GM18511 (cell line): ENCODE measurements at regions not wholly inside any gene's neighbourhood (a gene's known extent, or its start where the extent isn't known, plus 50 kb on each side); places are given as distances from the start of the nearest gene placed in this dataset.

Source experiments
- ATAC-seq: cut with Tn5 transposase; IDR thresholded peaks from one replicate; pipeline ENCODE4 v1.9.1; 2021; ENCODE audit warnings: mild to moderate bottlenecking, moderate library complexity; ENCODE audit not compliant: unreplicated experiment

DNA sequence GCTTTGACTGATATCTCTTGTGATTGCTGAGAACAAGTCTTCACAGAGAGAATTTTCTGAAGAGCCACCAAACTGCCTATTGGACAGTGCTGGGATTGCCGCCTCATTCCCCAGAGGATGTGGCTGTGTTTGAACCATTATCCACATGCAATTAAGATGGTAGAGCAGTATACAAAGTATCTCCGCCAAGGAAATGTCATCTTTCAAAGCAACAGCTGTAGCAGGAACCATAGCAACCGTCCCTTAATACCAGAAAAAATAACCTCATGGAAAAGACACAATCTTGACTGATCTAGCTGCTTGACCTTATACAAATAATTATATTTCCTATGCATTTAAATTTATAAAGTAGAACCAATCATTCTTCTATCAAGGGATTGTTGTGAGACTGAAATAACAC is 772.6 kb upstream of the FAM98A start:
- ATAC-seq, result no peak

DNA sequence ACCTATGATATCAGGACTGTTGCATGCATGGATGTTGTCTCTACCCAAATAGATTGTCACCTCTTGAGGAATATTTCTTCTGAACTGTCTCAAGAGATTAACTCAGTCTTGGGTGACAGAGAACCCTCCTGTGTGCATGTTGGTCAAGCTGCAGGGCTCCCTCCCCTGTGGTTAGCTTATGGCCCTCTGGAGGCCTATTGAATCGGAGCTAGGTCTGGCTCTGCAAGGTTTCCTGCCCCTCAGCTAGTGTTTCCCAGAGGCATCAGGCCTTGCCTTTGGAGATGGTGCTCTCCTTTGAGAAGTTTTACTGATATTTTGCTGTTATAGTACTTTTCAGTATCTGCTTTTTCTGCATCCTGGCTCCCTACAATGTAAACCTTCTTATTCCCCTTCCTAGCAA is 769.2 kb upstream of the FAM98A start:
- ATAC-seq, result no peak

DNA sequence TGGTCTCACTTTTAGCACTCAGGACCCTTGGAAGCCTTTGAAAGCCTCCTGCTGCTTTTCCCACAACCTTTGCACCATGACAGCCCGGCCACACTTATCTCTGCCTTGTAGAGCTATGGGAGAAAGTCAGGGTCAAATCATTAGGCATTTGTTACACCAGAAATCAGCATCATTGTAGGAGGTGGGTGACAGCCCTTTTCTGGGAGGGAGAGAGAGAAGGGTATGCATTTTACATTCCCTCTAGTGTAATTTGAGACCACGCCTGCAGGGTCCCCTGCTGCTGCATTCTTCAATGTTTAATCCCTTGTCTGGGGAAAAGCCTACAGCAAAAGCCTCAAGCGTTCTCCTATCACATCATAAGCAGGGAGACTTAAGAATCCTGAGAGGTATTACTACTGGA is 766.8 kb upstream of the FAM98A start:
- no peak for ATAC-seq

DNA sequence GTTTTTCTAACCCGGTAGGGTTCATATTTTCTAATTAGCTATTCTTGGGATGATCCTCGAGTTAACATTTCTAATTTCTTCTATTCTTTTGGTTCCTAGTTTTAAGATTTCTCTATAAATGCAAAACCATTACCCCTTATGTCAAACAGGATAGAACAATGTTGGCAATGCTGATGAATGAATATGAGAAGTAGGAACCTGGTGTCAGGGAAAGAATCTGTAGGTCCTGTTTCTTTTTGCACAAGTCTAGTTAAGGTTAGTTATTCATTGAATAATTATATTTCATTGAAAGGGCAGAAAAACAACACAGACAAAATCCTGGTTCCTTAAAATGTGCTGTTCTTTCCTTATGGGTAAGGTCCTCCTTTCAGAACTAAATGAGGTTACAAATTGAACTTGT is 766.4 kb upstream of the FAM98A start:
- ATAC-seq, result no peak

DNA sequence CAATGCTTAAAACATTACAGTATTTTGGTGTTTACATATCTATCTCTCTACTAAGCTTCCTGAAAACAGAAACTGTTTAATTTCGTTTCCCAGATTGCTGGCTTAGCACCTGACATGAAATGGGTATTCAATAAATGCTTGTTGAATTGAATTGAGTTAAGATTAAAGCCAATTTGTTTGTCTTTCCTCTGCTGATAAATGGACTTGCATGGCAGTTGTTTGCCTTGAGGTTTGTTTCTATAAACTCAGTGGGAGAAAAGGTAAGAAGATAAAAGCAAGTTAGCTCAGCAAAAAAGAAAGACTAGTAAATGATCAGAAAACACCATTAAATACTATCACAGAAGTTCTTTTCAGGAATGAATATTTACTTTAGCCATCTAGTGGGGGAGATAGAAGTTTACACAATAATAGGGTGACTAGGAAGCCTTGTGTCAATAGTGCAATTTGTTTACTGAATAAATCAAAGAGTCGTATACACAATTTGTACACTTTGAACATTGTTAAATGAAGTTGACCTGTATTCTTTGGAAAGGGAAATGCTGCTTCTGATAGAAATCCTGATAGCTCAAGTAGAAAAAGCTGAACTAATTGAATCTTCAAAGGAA is 754.5 kb upstream of the FAM98A start:
- no peak for ATAC-seq

DNA sequence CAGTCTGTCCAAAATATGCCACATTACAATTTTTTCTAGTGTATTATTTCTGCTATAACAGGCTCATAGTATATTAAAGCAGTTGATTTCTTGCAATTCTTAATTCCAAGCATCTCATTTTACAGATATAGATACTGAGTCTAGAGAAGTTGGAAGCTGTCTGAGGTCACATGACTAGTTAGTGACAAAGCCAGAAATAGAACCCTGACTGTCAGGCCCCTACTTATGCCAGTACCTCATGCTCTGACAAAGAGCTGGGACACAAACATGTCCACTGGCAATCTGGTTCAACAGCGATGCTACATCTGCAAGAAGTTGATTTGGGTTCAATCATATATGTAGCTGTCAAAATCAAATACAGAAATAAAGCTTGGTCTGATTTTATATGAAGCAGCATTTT is 750.4 kb upstream of the FAM98A start:
- no peak for ATAC-seq

DNA sequence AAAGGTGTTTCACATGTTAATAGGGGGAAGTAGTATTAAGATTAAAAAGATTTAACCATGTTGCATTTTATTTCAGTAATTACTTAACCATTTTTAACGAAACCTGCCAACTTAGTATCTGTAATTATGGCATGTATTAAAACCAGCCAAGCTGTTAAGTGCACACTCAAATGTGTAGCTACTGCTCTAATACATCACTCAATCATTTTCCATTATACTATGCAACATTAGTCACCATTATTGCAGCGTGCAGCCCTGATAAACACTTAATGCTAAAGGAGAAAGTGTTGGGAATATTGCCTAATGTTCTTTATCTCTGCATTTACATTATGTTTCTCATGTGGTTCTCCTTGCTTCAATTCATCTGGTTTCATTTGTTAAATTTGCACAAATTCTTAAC is 745.9 kb upstream of the FAM98A start:
- ATAC-seq, result no peak

DNA sequence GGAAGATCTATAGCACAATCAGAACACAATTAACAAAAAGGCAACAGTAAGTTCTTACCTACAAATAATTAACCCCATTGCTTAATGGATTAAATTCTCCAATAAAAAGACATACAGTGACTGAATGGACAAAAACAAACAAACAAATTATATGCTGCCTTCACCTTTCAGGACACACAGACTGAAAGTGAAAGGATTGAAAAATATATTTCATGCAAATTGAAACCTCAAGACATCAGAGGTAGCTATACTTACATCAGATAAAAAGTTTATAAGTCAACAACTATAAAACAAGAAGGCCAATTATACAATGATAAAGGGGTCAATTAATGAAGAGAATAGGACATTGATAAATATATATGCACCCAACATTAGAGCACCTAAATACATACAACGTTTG is 741.2 kb upstream of the FAM98A start:
- no peak for ATAC-seq

DNA sequence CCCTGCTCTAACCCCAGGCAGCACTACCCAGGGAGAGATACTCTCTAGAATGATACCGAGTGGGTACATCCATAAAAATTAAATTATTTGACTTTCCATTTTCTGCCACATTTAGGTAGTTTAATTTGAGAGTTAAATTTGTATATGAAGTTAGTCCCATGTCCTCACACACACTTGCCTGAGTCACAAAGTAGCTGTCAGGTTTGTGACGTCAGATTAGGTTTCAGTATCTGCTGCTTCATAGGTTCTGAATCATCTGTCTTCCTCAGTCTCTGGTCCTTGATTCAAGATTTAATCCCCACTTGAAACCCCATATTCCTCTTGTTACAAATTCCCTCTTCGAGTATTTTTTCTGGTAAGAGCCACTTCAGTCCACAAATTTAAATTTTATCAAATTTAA is 738.6 kb upstream of the FAM98A start:
- no peak for ATAC-seq

DNA sequence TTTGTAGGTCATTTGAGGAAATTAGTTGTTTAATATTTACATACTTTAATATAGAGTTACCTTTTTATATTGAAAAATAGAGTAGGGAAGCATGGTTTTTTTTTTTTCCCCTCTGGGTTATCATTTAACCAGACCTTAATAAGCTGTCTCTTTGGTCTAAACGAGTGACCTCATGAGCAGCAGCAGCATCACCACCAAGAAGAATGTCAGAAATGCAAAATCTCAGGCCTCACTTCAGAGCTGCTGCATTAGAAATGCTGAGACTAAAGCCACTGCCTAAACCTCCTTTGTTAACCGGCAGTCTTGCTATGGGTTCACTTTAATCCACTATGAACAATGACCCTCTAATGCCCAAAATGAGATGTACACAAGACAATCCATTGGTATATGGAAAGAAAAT is 733.7 kb upstream of the FAM98A start:
- ATAC-seq, result no peak

DNA sequence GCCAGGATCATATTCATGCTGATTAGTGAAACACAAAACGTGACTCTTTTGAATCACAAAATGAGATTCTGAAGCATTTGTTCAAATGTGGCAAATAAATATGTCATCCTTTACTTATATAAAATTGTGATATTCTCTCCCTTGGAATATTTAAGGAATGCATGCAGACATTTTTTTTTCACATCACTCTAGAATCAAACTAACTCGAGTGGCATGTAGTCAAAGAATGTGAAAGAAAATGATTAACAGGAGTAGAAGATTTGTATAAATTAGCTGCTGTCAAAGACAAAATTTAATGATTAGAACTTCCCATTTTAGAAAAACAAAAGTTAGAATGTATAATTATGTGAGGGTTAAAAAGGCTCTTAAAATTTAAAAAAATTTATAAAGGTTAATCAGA is 721.0 kb upstream of the FAM98A start:
- no peak for ATAC-seq

DNA sequence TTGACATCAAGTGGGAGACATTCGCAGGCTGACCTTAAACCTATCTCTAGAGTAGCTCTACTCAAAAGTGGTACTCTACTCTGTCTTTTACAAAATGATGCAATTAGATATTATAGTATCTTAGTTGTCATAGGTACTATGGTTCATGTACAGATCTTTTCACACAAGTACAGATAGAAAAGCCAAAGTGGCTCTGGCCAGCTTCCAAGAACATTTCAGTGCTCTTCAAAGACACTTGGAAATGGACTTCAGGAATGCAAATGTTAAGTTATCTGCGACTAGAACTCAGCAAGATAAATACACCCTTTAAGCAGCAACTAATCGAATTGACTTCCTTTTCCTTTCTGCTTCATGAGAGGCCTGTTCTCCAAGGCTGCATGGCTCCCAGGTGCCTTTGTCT is 718.7 kb upstream of the FAM98A start:
- ATAC-seq, result no peak

DNA sequence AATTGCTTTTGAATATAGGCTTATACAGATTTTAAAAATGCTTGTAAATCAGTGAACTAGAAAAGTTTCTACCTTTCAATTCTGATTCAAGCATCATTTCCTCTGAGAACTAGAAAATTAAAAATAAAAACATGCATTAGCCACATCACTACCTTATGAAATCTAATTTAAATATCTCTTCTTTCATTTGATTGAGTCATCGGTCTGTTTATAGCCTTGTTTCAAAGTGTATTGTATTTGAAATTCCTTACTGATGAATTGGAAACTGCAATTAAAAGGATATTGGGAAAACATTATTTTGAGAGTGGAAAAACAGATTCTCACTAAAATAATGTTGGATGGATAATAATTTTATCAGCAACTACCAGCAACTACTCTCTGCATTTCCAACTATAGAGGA is 717.7 kb upstream of the FAM98A start:
- no peak for ATAC-seq

DNA sequence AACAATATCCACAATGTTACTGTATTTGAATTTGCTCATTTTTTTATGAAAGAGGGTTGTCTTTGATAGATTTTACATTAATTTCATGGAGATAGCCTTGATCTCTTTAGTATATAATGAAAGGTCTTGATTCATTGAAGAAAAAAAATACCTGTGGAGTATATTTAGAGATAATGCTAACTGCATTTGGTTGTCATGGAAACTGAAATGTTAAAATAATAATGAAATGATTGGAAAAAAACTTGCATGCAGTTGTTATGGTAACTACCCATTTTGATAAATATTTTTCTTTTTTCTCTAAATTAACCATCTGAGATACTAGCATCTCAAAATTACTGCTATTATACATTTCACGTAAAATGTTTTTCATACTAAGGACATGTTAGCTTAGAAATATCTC is 712.7 kb upstream of the FAM98A start:
- no peak for ATAC-seq

DNA sequence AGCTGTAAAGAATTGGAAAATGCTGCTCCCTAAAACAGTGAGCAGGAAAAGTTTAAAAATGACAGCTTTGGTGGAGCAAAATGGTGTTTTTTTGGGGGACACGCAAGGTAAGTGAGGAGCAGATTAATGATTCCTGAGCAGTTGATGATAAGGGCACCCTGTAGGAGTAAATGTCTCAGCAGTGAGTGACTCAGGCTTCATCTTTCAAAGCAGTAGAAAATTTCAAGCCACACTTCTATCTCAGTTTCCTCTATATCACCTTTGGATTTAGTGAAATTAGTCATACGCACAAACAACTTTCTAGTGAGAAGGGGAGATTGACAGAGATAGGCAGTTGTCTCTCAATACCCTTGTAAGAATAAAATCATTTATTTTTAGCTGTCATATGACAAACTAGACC is 709.0 kb upstream of the FAM98A start:
- no peak for ATAC-seq

DNA sequence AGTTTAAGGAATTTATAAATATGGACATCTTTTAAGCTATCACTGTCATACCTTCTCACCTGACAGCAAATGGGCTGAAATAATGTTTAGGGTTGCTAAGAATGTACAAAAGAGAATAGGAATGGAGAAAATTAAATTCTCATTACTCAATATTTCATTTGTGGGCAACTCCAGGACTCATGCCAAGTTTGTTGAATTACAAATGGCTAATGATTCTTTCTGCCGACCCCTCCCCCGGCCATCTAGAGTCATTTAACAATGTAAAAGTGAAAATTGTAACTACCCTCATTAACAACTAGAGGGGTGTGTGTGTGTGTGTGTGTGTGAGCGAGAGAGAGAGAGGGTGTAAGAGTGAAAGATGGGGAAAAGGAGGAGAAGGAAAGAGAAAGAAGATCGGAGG is 708.5 kb upstream of the FAM98A start:
- no peak for ATAC-seq

DNA sequence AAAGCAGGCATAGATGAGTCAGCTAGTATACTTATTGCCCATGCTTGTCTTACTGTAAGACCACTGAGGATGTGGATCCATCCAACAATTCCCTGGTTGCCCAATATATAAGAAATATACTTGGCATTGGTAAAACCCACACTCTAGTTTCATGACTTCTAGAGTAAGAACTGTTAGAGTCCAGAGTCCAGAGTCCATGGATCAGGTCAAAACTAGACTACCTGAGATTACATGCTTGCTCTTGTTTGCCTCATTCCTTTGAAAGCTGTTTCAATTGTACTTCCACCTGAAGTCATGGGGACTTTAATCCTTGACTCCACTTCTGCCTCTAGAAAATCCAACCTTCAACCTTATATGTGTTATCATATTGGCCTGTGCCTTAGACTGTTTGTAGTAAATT is 707.6 kb upstream of the FAM98A start:
- no peak for ATAC-seq

DNA sequence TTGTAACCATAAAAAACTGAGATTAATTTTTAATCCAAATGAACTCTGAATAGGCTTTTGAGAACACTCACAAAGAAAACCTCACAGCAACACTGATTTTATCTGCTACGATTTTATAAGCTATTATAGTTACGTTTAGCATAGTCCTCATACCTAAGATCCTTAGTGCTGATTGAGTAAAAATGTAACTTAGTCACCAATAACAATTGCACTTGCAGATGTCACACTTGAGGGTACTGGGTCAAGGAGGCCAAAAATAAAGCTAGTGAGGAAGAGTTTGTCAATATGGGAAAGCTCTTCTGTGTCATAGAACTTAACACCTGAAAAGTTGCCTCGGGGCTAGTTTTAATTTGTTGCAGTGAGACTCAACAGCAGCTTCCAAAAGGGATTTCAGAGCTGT is 706.5 kb upstream of the FAM98A start:
- ATAC-seq, result no peak

DNA sequence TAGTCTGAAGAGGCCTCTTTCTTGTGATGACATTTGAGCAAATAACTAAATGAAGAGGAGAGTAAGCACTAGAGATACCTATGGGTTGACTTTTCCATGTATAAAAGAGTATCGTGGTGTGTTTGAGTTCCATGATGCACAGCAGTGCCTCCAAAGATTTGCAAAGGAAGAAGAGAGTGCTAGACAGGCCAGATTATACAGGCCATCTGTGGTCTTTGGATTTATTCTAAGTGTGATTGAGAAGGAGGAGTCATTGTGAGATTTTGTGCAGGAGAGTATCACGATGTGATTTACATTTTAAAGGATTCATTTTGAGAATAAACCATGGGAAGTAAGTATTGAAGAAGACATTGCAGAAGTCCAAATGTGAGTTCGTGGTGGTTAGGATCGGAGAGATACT is 695.9 kb upstream of the FAM98A start:
- no peak for ATAC-seq

DNA sequence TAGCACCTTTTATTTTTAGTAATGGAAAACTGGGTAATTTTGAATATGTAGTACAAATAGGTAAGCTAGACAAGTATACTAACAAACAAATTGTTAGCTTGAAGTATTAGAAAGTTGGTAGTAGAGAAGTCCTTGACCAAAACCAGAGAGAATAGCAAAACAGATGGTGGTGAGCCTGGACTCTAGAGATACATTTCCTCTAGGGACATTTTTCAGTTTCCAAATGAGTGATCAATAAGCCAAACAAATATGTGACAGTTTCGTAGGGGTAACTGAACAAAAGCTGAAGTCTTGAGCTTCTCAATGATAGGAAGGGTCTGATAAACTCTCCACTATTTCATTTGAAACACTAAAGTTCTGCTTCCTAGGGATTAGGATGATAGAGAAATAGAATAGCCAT is 692.0 kb upstream of the FAM98A start:
- peak; percentile 82 for ATAC-seq

DNA sequence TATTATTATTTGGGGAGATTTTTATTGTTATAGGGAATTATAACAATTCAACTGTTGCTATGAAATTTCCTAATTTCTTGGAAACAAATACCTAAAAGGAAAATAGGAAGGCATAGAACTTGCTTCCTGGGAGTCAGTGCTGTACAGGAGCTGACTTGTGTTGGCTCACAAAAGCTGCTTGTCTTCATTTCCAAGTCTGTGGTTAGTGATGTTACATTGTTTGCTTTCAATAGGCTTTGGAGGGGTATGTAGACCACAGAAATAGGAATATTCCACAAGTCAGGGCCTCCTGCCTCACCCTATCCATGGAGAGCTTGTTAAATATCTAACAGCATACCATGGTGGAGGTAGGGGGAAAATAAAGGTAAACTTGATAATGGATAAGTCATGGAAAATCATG is 688.9 kb upstream of the FAM98A start:
- ATAC-seq, result no peak

DNA sequence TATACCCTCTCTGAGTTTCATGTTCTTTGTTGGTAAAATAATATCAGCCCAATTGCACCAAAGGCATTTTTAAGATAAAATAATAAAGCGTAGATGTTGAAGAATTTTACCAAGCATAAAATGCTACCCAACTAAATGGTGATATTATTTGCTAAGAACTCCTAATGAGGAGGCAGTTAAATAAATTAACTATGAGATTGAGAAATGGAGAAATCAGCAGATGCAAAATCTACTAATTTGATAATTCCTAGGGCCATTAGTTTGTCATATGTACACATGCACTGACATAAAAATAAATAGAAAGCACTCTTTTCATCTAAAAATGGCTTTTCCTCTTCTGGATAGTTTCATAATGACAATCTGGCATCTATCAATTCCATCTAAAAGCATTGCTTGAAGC is 681.5 kb upstream of the FAM98A start:
- no peak for ATAC-seq

DNA sequence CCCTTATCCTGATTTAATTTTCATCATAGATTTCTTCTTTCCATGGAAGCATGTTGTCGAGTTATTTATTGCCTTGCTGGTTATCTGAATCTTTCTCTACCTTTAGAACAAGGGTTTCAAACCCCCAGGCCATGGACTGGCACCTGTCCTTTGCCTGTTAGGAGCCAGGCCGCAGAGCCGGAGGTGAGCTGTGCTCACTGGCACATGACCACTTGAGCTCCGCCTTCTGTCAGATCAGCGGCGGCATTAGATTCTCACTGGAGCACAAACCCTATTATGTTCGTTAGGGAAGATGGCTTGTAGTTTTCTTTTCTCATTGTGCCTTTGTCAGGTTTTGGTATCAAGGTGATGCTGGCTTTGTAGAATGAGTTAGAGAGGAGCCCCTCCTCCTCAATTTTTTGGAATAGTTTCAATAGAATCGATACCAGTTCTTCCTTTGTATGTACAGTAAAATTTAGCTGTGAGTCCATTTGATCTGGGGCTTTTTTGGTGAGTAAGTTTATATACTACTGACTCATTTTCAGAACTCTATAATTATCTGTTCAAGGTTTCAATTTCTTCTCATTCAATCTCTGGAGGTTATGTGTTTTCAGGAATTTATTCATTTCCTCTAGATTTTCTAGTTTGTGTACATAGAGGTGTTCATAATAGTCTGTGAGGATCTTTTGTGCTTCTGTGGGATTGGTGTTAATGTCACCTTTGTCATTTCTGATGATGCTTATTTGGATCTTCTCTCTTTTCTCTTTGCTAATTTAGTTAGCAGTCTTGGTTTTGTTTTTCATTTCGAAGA is 668.0 kb upstream of the FAM98A start:
- ATAC-seq, result peak; percentile 92
